Stomach (tissue), 4 donors: ENCODE measurements at regions not wholly inside any gene's neighbourhood (a gene's known extent, or its start where the extent isn't known, plus 50 kb on each side); places are given as distances from the start of the nearest gene placed in this dataset.

Experiments used
- CTCF ChIP-seq, 7 experiments: fragments of 450-650 bp in 4 of 7; fragments of 200-600 bp in 3 of 7; sonication (generic) in 3 of 7; IDR thresholded peaks; one replicate each; pipeline ENCODE4 v1.5.1; 2016 to 2019; ENCODE audit warnings: antibody characterized with exemption in 7 of 7, control low read depth in 2 of 7, mild to moderate bottlenecking in 1 of 7
- EP300 ChIP-seq: sonication (generic); formaldehyde crosslinking; IDR thresholded peaks from one replicate; pipeline ENCODE4 v1.6.1; 2017; ENCODE audit warnings: antibody characterized with exemption
- POLR2A ChIP-seq, 4 donors: fragments of 450-650 bp; IDR thresholded peaks; one replicate each; pipeline ENCODE4 v1.6.1; 2016; ENCODE audit warnings: antibody characterized with exemption in 4 of 4, control low read depth in 2 of 4, mild to moderate bottlenecking in 1 of 4, moderate library complexity in 1 of 4

GRCh38 chr6:147740916-147741315, 232.4 kb downstream of the SAMD5 start:
- TF ChIP-seq POLR2A (IDR thresholded peaks at IDR 0.05) (no peak), EP300 (no peak), CTCF (IDR thresholded peaks at IDR 0.05) (no peak)
